H1 (cell line): ENCODE measurements at regions not wholly inside any gene's neighbourhood (a gene's known extent, or its start where the extent isn't known, plus 50 kb on each side); places are given as distances from the start of the nearest gene placed in this dataset.

Experiments used
- BRCA1 ChIP-seq: IDR thresholded peaks from 2 replicates; pipeline ENCODE4 v1.6.1; 2012; ENCODE audit warnings: low read depth, low read length, improper control_type of control experiment
- CEBPB ChIP-seq: IDR thresholded peaks from 2 replicates; pipeline ENCODE4 v1.6.1; 2012; ENCODE audit warnings: low read depth, low read length
- CHD2 ChIP-seq: IDR thresholded peaks from 2 replicates; pipeline ENCODE4 v1.6.1; 2012; ENCODE audit warnings: low read length, improper control_type of control experiment
- CREB1 ChIP-seq: IDR thresholded peaks from 2 replicates; pipeline ENCODE4 v1.6.1; 2012; ENCODE audit warnings: inconsistent platforms
- CTCF ChIP-seq, 3 experiments: IDR thresholded peaks; 1 replicate in 2 of 3; 2 replicates in 1 of 3; pipeline versions ENCODE4 v1.5.1 to v1.6.1; 2011; ENCODE audit warnings: low read length in 3 of 3, mild to moderate bottlenecking in 3 of 3, inconsistent platforms in 2 of 3, low read depth in 1 of 3, moderate library complexity in 1 of 3; ENCODE audit not compliant: insufficient read depth in 1 of 3; ENCODE audit errors: control extremely low read depth in 1 of 3
- EP300 ChIP-seq, 2 experiments: IDR thresholded peaks; 1 replicate in 1 of 2; 2 replicates in 1 of 2; pipeline ENCODE4 v1.6.1; 2011 to 2012; ENCODE audit warnings: low read depth in 2 of 2, low read length in 2 of 2, mild to moderate bottlenecking in 2 of 2, borderline replicate concordance in 1 of 2, inconsistent platforms in 1 of 2, moderate library complexity in 1 of 2
- EZH2 ChIP-seq: fragments of 200-600 bp; sonication (generic); IDR thresholded peaks from 2 replicates; pipeline ENCODE4 v1.7.1; 2012; ENCODE audit warnings: low read depth, mild to moderate bottlenecking, moderate library complexity, low read length, inconsistent platforms; ENCODE audit not compliant: severe bottlenecking
- MAX ChIP-seq: IDR thresholded peaks from 2 replicates; pipeline ENCODE4 v1.6.1; 2012; ENCODE audit warnings: inconsistent platforms
- NANOG ChIP-seq: IDR thresholded peaks from 2 replicates; pipeline ENCODE4 v1.6.1; 2011; ENCODE audit warnings: low read length, low read depth, mild to moderate bottlenecking, inconsistent platforms; ENCODE audit not compliant: insufficient read depth, poor library complexity, severe bottlenecking
- POLR2AphosphoS5 ChIP-seq: IDR thresholded peaks from 2 replicates; pipeline ENCODE4 v1.6.1; 2011; ENCODE audit warnings: low read depth, low read length
- POU5F1 ChIP-seq: IDR thresholded peaks from 2 replicates; pipeline ENCODE4 v1.6.1; 2011; ENCODE audit warnings: low read depth, mild to moderate bottlenecking, low read length, moderate library complexity
- RAD21 ChIP-seq, 2 experiments: IDR thresholded peaks in 1 of 2; conservative IDR thresholded peaks in 1 of 2; 2 replicates each; pipeline ENCODE4 v1.6.1; 2011; ENCODE audit warnings: low read depth in 2 of 2, low read length in 2 of 2, improper control_type of control experiment in 1 of 2, inconsistent platforms in 1 of 2, mild to moderate bottlenecking in 1 of 2, moderate library complexity in 1 of 2
- SRF ChIP-seq: IDR thresholded peaks from 2 replicates; pipeline ENCODE4 v1.6.1; 2011; ENCODE audit warnings: mild to moderate bottlenecking, low read depth, low read length, moderate library complexity
- TAF1 ChIP-seq: IDR thresholded peaks from 2 replicates; pipeline ENCODE4 v1.6.1; 2011; ENCODE audit warnings: mild to moderate bottlenecking, low read depth, low read length

GRCh38 chr5:126716861-126717260 is 60.1 kb upstream of the LMNB1 start:
- TF ChIP-seq EZH2 (no peak), MAX (no peak), CTCF (IDR thresholded peaks at IDR 0.05; ENCODE audit: control extremely low read depth in 1 of 3, insufficient read depth in 1 of 3, low read depth in 1 of 3, low read length in 3 of 3) (no peak), SRF (no peak), RAD21 (IDR thresholded peaks at IDR 0.05 in 1 of 2, conservative IDR thresholded peaks at IDR 0.05 in 1 of 2; ENCODE audit: low read depth in 2 of 2, low read length in 2 of 2) (no peak), EP300 (IDR thresholded peaks at IDR 0.05; ENCODE audit: borderline replicate concordance in 1 of 2, low read depth in 2 of 2, low read length in 2 of 2) (no peak), TAF1 (no peak), CEBPB (no peak), POLR2AphosphoS5 (no peak), POU5F1 (no peak), NANOG (no peak), CHD2 (no peak), CREB1 (no peak), BRCA1 (no peak)
